ENCODE measurements at regions not wholly inside any gene's neighbourhood (a gene's known extent, or its start where the extent isn't known, plus 50 kb on each side); places are given as distances from the start of the nearest gene placed in this dataset.
"Not testable (repeated sequence)": the region's sequence is repeated elsewhere in the genome, so short reads cannot be mapped to it uniquely, and the experiment has no call there.

DNA sequence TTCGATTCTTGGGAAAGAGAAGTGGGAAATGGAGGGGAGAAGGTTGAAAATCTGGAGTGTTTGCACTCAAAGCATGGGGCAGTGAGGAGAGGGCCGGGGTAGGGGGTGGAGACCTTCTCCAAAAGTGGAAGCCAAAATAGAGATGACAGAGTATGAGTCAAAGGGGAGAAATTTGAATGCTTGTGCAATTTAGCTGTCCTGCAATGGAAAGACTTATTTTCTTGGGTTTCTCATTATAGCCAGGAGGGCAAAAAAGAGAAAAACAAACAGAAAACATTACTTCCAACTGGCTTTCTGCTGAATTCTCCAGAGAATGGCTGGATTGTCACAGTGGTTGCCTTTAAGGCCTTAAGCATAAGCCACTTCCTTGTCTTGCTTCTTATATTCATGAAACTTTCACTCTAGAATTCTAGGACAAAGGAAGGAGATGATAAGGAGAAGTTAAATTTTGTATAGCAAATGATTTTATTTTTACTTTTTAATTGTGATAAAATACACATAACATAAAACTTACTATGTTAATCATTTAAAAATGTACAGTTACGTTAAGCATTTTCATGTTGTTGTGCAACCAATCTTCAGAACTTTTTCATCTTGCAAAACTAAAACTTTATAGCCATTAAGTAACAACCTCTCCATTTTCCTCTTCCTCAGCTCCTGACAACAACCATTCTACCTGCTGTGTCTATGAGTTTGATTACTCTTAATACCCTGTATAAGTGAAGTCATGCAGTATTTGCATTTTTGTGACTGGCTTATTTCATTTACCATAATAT, 100.2 kb downstream of the GPR85 start:
- no peak for ATAC-seq
- intact Hi-C loops (cut with DNase I) = no loop called here
- DNase-seq (ENCODE audit: missing footprints) = no peak

DNA sequence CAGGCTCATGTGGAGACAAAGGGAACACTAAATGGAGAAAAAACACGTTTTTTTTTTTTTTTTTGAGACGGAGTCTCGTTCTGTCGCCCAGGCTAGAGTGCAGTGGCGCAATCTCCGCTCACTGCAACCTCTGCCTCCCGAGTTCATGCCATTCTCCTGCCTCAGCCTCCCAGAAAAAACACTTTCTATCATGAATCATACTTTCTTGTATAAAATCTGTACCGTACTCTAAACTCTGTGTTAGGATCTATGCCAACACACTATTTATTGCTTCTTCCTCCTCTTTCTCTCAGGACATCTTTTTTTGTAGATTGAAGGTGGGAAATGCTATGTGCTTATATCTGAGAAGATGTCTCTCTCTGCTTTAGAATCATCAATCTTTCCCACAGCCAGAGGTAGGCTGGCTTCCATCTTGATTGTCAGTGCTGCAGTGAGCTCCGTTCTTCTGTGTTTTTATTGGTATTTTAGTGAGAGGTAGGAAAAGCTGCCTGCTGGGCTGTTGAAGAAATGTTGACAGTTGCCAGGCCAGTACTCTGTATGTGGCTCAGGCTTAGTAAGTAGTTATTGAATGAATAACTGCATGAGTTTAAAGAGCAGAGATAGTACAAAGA, 101.1 kb downstream of the GPR85 start:
- intact Hi-C loops (cut with DNase I) = no loop called here
- ATAC-seq (peak; percentile 84), DNase-seq (ENCODE audit: missing footprints) (no peak)

DNA sequence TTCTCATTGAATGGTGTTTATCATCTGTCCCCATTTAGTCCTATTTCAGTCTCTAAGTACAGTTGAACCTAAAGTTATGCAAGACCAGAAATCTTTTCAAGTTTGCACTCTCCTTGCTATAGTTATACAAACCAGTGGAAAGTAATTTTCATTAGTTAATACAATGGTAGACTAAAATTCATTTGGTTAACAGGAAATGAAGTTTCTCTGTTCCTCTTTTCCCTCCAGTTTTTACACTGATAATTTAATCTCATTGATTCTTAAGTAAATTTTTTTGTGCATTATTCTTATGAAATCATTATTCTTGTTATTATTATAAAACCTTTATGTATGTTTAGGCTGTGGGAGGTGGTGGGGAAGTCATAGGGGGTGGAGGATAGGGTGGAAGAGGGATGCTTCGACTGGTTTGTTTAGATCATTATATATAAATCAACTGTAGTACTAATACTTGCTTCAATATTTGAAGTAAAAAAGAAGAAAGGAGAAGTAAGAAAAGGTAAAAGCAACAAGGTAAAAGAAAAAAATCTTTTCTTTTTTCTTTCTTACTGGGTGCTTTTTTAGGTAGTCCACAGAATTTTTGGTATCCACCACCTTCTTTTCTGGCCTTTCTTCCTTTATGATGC, 104.1 kb downstream of the GPR85 start:
- intact Hi-C loops (cut with DNase I) = no loop called here
- DNase-seq (ENCODE audit: missing footprints) = no peak
- ATAC-seq = no peak

DNA sequence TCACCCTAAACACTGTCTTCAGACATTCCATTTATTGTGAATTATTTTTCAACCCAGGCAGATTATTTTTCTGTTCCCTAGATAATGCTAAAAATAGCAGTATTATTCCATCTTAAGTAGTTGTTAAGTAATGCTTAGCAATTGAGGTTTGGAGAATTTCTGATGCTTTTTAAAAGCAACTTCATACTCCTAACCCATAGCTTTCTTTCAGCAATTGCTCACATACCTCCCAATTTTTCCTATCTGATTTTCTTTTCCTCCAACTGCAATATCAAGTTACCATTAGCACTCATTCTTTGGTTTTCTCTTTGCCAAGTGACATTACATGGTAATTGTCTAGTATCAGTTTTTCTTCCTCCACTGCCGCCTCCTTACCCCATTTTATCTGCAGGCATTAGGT, 104.7 kb downstream of the GPR85 start:
- intact Hi-C loops (cut with DNase I) = no loop called here
- no peak for DNase-seq (ENCODE audit: missing footprints)

DNA sequence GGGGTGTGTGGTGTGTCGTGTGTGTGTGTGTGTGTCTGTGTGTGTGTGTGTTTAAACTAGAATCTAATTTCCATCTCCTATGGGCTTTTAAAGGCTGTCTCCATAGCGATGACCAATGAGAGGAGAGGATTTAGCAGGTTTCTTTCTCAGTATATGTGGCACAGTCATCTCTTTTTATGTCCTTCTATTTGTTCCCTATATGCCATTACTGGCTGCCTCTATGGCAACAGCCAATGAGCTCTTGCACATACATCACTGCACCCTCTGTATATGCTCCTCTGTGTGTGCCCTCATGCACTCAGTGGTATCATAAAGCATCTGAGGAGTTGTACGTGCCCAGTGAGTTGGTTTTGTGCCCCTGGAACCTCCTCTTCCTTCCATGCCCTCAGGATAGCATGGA, 107.6 kb downstream of the GPR85 start:
- ATAC-seq = not testable (repeated sequence)

More for the DNA sequence above, 104.7 kb downstream of the GPR85 start:
- no peak for ATAC-seq

DNA sequence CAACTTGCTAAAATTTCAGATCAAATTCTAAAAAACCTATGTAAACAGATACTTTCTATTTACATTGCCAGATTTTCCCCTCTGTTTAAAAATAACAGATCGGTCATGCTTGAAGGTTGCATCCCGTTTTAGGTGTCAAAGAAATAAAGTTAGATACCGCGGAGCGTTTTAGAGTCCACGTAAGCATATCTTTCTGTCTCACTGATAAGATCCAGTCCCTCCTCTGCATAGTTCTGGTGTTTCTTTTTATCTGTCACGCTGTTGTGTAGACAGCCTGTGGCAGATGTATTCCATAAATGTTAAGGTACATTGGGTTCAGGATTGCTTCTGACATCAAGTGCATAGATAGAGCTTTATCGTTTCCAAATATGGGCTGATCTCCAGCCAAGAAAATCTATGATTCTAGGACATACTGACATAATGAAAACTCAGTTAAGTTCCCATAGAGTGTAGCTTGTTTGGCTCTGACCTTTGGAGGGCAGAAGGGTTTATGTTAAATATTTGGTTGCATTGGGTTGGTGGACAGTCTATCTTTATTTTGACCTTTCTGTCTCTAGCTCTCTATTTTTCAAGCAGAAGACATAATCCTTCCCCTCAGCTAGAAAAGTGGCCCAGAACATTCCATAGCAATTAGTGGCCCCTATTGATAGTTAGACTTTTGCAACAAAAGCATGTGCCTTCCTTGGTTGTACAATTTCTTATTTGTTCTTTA, 109.2 kb downstream of the GPR85 start:
- ATAC-seq = peak; percentile 96
- intact Hi-C loops (cut with DNase I); DNase-seq (ENCODE audit: missing footprints): not testable (repeated sequence)

More for the DNA sequence above, 107.6 kb downstream of the GPR85 start:
- DNase-seq (ENCODE audit: missing footprints); intact Hi-C loops (cut with DNase I): not testable (repeated sequence)

DNA sequence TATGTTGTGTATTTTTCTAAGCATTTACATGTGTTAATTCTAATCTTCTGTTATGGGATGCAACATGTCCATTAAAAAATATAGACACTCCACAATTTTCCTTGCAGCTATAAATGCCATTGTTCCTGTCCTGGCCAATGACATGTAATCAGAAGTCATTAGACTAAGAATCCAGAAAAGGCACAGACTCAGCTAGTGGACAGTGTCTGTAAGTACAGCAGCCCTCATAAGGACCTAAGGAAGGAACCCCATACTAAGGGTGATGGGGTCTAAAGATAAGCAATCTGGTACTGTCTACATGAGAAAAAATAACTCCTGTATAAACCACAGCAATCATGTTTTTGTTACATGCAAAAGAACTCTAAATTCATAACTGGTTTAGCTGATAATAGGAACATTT, 115.9 kb downstream of the GPR85 start:
- no peak for ATAC-seq
- intact Hi-C loops (cut with DNase I) = no loop called here

DNA sequence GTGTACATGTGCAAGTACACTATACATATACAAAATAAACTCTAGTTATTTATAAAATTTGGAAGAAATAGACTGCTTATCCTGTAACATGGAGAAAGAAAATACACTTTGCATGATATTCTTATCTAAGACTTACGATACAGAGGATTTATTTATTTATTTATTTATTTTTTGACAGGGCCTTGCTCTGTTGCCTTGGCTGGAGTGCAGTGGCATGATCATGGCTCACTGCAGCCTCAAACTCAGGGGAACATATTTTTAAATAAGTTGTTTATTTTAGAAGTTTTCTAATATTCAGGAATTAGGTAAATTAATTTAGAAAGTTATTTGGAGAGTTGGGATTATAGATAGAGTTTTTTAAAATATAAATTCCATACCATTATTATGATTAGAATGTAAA, 116.7 kb downstream of the GPR85 start:
- DNase-seq (ENCODE audit: missing footprints) (no peak), ATAC-seq (no peak)
- intact Hi-C loops (cut with DNase I) = no loop called here

More for the DNA sequence above, 115.9 kb downstream of the GPR85 start:
- no peak for DNase-seq (ENCODE audit: missing footprints)

DNA sequence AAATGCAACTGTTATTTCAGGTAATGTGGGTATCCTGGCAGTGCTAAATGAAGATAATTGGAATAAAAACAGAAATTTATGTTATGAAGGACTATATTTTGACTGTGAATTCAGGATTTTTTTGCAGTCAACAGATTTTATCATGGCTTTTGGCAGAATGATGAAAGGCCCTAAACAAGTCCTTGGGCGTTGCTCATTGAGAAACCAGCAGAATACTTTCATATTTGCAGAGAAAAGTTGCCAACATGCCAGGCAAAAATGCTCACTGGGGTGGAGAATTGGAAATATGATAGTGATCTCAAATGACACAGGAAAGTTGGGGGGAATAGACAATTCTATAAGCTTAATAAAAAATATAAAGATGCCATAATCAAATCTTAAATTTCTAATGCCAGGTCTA, 121.1 kb downstream of the GPR85 start:
- intact Hi-C loops (cut with DNase I) = no loop called here
- ATAC-seq = no peak
- no peak for DNase-seq (ENCODE audit: missing footprints)

DNA sequence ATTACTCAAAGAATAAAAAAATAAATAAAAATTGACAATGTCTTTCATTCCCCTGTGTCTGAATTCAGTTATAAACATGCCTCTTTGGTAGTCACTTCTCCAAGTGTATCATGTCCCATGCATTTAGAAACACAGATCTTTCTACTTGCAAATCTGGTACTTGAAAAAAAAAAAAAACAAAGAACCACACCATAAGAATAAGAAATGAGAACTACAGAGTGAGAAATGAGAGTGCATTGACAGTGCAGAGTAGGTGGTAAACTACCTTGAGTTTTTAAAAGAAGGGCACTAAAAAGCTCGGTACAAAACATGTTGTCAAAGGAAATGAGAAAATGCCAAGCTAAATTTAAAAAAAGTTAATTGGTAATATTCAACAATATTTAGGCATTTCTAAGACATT, 123.0 kb downstream of the GPR85 start:
- no peak for DNase-seq (ENCODE audit: missing footprints)
- ATAC-seq = no peak
- intact Hi-C loops (cut with DNase I) = no loop called here

DNA sequence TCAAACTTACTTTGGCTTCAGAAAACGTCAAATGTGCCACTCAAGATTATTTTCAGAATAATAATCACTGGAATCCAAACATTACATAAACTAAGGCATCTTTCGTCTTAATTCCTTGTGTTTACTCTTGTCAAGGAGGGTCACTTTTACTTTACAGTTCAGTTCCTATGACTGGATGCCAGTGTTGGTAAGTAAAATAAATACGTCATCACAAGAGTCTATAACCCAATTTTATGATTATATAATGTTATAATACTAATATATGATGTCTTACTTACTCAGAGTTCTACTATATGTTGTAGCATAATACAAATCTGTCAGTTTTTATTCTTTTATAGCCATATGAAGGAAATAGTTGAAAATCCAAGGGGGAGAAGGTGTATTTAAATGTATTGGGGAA, 123.8 kb downstream of the GPR85 start:
- no peak for ATAC-seq
- intact Hi-C loops (cut with DNase I) = no loop called here

DNA sequence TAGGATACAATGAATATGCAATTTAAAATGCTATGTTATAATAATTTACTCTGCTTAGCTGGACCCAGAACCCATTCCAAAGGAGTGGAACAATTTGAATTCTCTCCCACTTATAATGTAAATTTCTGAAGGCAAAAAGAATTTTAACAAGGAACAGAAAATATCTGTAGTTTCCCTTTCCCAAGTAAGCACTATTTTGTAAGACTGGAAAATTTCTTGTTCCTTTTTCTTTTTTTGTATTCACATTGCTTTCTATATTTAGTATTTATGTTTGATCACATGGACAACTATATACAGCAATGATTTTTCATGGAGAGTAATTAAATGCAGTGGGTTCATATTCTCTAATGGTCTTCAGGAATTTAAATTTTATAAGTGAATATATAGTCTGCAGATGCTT, 127.4 kb downstream of the GPR85 start:
- no peak for DNase-seq (ENCODE audit: missing footprints)
- intact Hi-C loops (cut with DNase I) = no loop called here
- no peak for ATAC-seq

More for the DNA sequence above, 123.8 kb downstream of the GPR85 start:
- DNase-seq (ENCODE audit: missing footprints) = no peak

DNA sequence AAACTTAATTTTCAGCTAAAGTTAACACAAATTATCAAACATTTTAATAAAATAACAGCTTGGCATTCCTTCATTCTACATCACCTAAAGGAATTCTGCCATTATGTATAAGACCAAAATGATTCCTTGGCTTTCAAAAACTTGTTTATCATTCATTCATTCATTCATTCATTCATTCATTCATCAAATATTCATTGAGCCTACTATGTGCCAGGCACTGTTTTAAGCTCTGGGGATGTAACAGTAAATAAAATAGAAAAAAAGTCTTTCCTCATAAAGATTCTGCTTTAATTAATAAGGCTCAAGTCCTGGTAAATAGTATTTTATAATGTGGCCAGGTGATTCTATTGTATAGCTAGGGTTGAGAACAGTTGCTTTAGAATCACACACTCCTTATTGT, 127.9 kb downstream of the GPR85 start:
- ATAC-seq (no peak), DNase-seq (ENCODE audit: missing footprints) (no peak)
- intact Hi-C loops (cut with DNase I) = no loop called here

DNA sequence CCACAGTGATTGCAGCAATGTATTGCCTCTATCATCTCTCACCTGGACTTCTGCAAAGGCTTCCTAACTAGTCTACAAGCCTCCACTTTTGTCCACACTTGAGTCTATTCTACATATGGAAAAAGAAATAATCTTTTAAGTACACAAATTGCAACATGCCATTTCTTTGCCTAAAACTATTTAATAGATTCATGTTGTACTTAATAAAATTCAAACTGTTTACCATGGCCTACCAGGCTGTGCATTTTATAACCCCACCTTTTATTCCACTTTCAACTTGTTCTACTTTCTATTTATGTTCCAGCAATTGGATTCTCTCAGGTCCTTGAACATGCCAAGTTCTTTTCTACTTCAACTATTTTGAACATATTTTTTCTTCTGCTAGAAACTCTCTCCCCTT, 128.7 kb downstream of the GPR85 start:
- intact Hi-C loops (cut with DNase I) = no loop called here
- DNase-seq (ENCODE audit: missing footprints) (no peak), ATAC-seq (no peak)

DNA sequence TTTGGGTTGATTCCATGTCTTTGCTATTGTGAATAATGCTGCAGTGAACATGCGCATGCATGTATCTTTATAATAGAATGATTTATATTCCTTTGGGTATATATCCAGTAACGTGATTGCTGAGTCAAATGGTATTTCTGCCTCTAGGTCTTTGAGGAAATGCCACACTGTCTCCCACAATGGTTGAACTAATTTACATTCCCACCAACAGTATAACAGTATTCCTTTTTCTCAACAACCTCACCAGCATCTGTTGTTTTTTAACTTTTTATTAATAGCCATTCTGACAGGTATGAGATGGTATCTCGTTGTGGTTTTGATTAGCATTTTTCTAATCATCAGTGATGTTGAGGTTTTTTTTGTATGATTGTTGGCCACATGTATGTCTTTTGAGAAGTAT, 133.6 kb downstream of the GPR85 start:
- ATAC-seq; intact Hi-C loops (cut with DNase I); DNase-seq (ENCODE audit: missing footprints): not testable (repeated sequence)

DNA sequence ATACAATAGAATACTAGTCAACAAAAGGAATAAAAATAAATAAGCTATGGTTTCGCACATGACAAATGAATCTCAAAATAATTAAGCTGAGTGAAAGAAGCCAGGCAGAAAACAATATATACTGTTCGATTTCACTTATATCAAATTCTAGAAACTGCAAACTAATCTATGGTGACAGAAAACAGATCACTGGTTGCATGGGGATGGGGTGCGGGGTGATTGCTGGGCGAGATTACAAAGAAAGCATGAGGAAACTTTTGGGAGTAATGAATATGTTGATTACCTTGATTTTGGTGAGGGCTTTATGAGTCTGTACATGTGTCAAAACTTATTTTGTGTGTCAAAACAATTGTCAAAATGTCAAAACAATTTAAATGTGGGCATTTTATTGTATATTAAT, 135.6 kb downstream of the GPR85 start:
- intact Hi-C loops (cut with DNase I) = no loop called here
- no peak for ATAC-seq
- no peak for DNase-seq (ENCODE audit: missing footprints)

DNA sequence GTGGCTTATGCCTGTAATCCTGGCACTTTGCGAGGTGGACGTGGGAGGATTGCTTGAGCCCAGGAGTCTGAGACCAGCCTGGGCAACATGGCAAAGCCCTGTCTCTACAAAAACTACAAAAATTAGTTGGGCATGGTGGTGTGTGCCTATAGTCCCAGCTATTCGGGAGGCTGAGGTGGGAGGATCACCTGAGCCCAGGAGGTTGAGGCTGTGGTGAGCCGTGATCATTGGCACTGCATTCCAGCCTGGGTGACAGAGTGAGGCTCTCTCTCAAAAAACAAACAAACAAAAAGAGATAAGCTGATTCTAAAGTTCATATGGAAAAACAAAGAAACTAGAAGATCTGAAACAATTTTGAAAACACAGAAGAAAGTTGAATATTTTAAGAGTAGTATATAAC, 136.9 kb downstream of the GPR85 start:
- ATAC-seq; DNase-seq (ENCODE audit: missing footprints); intact Hi-C loops (cut with DNase I): not testable (repeated sequence)

DNA sequence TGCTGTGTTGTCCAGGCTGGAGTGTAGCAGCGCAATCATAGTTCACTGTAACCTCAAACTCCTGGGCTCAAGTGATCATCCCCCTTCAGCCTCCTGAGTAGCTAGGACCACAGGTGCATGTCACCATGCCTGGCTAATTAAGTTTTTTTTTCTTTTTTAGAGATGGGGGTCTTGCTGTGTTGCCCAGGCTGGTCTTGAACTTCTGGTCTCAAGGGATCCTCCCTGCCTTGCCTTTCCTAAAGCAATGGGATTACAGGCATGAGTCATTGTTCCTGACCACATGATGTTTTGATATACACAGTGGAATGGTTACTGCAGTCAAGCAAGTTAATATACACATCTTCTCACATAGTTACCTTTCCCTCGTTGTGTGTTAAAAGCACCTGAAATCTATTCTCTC, 140.3 kb downstream of the GPR85 start:
- ATAC-seq = no peak
- intact Hi-C loops (cut with DNase I) = no loop called here

DNA sequence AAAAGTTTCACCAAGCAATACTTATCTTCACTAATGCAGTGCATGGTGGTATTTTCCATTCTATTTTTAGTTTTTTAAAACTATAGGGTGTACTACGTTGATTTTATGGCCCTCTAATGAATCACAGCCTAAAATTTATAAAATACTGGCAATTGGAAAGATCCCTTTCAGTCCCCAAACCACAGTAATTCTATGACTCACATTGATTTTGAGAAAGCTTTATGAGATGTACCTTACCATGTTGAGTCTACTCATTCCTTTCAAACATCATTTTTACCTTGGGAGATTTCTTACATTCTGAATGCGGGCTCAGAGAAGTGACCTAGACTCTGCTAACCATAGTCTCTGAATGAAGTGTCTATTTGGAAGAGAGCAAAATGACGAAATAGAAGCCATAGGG, 141.6 kb downstream of the GPR85 start:
- DNase-seq (ENCODE audit: missing footprints) (no peak), ATAC-seq (no peak)
- intact Hi-C loops (cut with DNase I) = no loop called here

More for the DNA sequence above, 140.3 kb downstream of the GPR85 start:
- no peak for DNase-seq (ENCODE audit: missing footprints)

Data from Right ventricle myocardium inferior (tissue), 1 donor.